SK-N-SH treated with all-trans-retinoic acid at 6 μM for 48 hours (cell line): ENCODE measurements at regions not wholly inside any gene's neighbourhood (a gene's known extent, or its start where the extent isn't known, plus 50 kb on each side); places are given as distances from the start of the nearest gene placed in this dataset.

Experiments used
- ATAC-seq: fragments of 200-7000 bp; cut with Tn5 transposase; 3 replicates; pipeline ENCODE4 v1.9.1; 2020; ENCODE audit warnings: mild to moderate bottlenecking, moderate library complexity
- ARNTL ChIP-seq: fragments of 450-650 bp; formaldehyde crosslinking; IDR thresholded peaks from 2 replicates; pipeline ENCODE4 v1.5.0; 2020; ENCODE audit warnings: low read depth, mild to moderate bottlenecking, moderate library complexity, borderline replicate concordance
- BACH2 ChIP-seq: fragments of 250-450 bp; sonication (Bioruptor Pico); IDR thresholded peaks from 2 replicates; pipeline ENCODE4 v1.9.0; 2021; ENCODE audit warnings: mild to moderate bottlenecking, borderline replicate concordance
- CREB5 ChIP-seq: fragments of 250-450 bp; sonication (Bioruptor Pico); IDR thresholded peaks from 2 replicates; pipeline ENCODE4 v1.5.1; 2020; ENCODE audit warnings: low read depth, mild to moderate bottlenecking, moderate library complexity
- CSDC2 ChIP-seq: fragments of 250-450 bp; sonication (Bioruptor Pico); IDR thresholded peaks from 2 replicates; pipeline ENCODE4 v1.5.0; 2020; ENCODE audit warnings: mild to moderate bottlenecking, moderate library complexity
- ESRRG ChIP-seq: fragments of 250-450 bp; sonication (Bioruptor Pico); IDR thresholded peaks from 2 replicates; pipeline ENCODE4 v1.6.1; 2021; ENCODE audit warnings: mild to moderate bottlenecking
- GLIS3 ChIP-seq: fragments of 250-450 bp; sonication (Bioruptor Pico); IDR thresholded peaks from 2 replicates; pipeline ENCODE4 v1.5.0; 2020; ENCODE audit warnings: mild to moderate bottlenecking, moderate library complexity
- ISL1 ChIP-seq: fragments of 250-450 bp; sonication (Bioruptor Pico); IDR thresholded peaks from 2 replicates; pipeline ENCODE4 v2.1.2; 2022; ENCODE audit warnings: mild to moderate bottlenecking, moderate library complexity
- POU6F1 ChIP-seq: fragments of 250-450 bp; sonication (Bioruptor Pico); IDR thresholded peaks from 2 replicates; pipeline ENCODE4 v1.8.0; 2021; ENCODE audit warnings: low read depth, mild to moderate bottlenecking, moderate library complexity, borderline replicate concordance
- PPARA ChIP-seq: fragments of 250-450 bp; sonication (Bioruptor Pico); IDR thresholded peaks from 2 replicates; pipeline ENCODE4 v1.5.0; 2020; ENCODE audit warnings: mild to moderate bottlenecking, borderline replicate concordance
- RARB ChIP-seq: fragments of 250-450 bp; sonication (Bioruptor Pico); IDR thresholded peaks from 2 replicates; pipeline ENCODE4 v1.8.0; 2021; ENCODE audit warnings: mild to moderate bottlenecking, moderate library complexity
- SNAI2 ChIP-seq: fragments of 250-450 bp; sonication (Bioruptor Pico); IDR thresholded peaks from 2 replicates; pipeline ENCODE4 v1.5.0; 2020; ENCODE audit warnings: mild to moderate bottlenecking, moderate library complexity
- TCF4 ChIP-seq: fragments of 250-450 bp; sonication (Bioruptor Pico); IDR thresholded peaks from 2 replicates; pipeline ENCODE4 v1.8.0; 2021; ENCODE audit warnings: mild to moderate bottlenecking, moderate library complexity, borderline replicate concordance
- TOX ChIP-seq: fragments of 250-450 bp; sonication (Bioruptor Pico); IDR thresholded peaks from 2 replicates; pipeline ENCODE4 v1.8.0; 2021; ENCODE audit warnings: mild to moderate bottlenecking, moderate library complexity, borderline replicate concordance
- TSHZ2 ChIP-seq: fragments of 250-450 bp; sonication (Bioruptor Pico); IDR thresholded peaks from 2 replicates; pipeline ENCODE4 v1.5.0; 2020; ENCODE audit warnings: mild to moderate bottlenecking, moderate library complexity
- ZC3H10 ChIP-seq: fragments of 250-450 bp; sonication (Bioruptor Pico); IDR thresholded peaks from 2 replicates; pipeline ENCODE4 v1.5.1; 2021; ENCODE audit warnings: mild to moderate bottlenecking, moderate library complexity
- ZFP30 ChIP-seq: fragments of 450-650 bp; formaldehyde crosslinking; IDR thresholded peaks from 2 replicates; pipeline ENCODE4 v1.5.0; 2022; ENCODE audit warnings: mild to moderate bottlenecking, moderate library complexity
- ZNF565 ChIP-seq: fragments of 450-650 bp; formaldehyde crosslinking; conservative IDR thresholded peaks from 2 replicates; pipeline ENCODE4 v1.5.0; 2020; ENCODE audit warnings: low read depth, mild to moderate bottlenecking, moderate library complexity
- ZNF8 ChIP-seq: fragments of 450-650 bp; formaldehyde crosslinking; IDR thresholded peaks from 2 replicates; pipeline ENCODE4 v1.5.0; 2020; ENCODE audit warnings: mild to moderate bottlenecking, moderate library complexity
- TF ChIP-seq, protein P1 (sequence below): fragments of 250-450 bp; sonication (Bioruptor Pico); IDR thresholded peaks from 2 replicates; pipeline ENCODE4 v1.5.1; 2021; ENCODE audit warnings: mild to moderate bottlenecking, moderate library complexity
- TF ChIP-seq, protein P2 (sequence below): fragments of 250-450 bp; sonication (Bioruptor Pico); IDR thresholded peaks from 2 replicates; pipeline ENCODE4 v1.8.0; 2020; ENCODE audit warnings: mild to moderate bottlenecking, moderate library complexity, borderline replicate concordance

DNA sequence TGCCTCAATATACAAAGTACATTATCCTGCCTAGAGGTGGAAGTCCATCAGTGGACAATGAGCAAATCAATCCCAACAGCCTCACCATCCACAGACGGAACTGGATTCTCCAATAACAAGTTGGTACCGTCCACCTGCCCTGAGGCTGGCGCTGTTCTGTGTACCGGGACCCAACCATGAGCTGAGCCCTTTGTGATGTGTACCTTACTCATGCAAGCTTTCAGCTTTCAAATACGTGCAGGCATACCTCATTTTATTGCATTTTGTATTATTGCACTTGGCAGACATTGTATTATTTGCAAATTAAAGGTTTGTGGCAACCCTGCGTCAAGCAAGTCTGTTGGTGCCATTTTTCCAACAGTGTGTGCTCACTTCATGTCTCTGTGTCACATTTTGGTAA is 476.0 kb upstream of the MKI67 start:
- no peak for TF ChIP-seq TSHZ2
- no peak for TF ChIP-seq ARNTL (CRISPR knock-in tag)
- TF ChIP-seq PPARA (CRISPR knock-in tag), result no peak
- no peak for TF ChIP-seq POU6F1
- no peak for TF ChIP-seq ESRRG
- no peak for TF ChIP-seq ZC3H10 (CRISPR knock-in tag)
- TF ChIP-seq ZNF565, result no peak
- TF ChIP-seq, protein P1, sequence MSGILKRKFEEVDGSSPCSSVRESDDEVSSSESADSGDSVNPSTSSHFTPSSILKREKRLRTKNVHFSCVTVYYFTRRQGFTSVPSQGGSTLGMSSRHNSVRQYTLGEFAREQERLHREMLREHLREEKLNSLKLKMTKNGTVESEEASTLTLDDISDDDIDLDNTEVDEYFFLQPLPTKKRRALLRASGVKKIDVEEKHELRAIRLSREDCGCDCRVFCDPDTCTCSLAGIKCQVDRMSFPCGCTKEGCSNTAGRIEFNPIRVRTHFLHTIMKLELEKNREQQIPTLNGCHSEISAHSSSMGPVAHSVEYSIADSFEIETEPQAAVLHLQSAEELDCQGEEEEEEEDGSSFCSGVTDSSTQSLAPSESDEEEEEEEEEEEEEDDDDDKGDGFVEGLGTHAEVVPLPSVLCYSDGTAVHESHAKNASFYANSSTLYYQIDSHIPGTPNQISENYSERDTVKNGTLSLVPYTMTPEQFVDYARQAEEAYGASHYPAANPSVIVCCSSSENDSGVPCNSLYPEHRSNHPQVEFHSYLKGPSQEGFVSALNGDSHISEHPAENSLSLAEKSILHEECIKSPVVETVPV (CRISPR knock-in tag), result no peak
- TF ChIP-seq SNAI2, result no peak
- TF ChIP-seq TCF4 (CRISPR knock-in tag), result no peak
- ATAC-seq, result no peak

GRCh38 chr10:128604025-128604424 is 477.8 kb upstream of the MKI67 start:
- ATAC-seq, result no peak
- no peak for TF ChIP-seq ZFP30 (CRISPR knock-in tag)
- TF ChIP-seq ZNF565, result no peak
- TF ChIP-seq TOX (CRISPR knock-in tag), result no peak
- TF ChIP-seq CSDC2, result no peak
- no peak for TF ChIP-seq RARB
- TF ChIP-seq GLIS3 (CRISPR knock-in tag), result no peak
- TF ChIP-seq ISL1 (CRISPR knock-in tag), result no peak
- TF ChIP-seq ESRRG, result no peak
- no peak for TF ChIP-seq ZNF8

GRCh38 chr10:128605180-128605579 is 479.0 kb upstream of the MKI67 start:
- TF ChIP-seq ISL1 (CRISPR knock-in tag) (no peak), ZNF8 (no peak), ZFP30 (CRISPR knock-in tag) (no peak), GLIS3 (CRISPR knock-in tag) (no peak), ZNF565 (no peak), BACH2 (CRISPR knock-in tag) (no peak), CREB5 (CRISPR knock-in tag) (no peak), ESRRG (no peak), POU6F1 (no peak)
- TF ChIP-seq, protein P2, sequence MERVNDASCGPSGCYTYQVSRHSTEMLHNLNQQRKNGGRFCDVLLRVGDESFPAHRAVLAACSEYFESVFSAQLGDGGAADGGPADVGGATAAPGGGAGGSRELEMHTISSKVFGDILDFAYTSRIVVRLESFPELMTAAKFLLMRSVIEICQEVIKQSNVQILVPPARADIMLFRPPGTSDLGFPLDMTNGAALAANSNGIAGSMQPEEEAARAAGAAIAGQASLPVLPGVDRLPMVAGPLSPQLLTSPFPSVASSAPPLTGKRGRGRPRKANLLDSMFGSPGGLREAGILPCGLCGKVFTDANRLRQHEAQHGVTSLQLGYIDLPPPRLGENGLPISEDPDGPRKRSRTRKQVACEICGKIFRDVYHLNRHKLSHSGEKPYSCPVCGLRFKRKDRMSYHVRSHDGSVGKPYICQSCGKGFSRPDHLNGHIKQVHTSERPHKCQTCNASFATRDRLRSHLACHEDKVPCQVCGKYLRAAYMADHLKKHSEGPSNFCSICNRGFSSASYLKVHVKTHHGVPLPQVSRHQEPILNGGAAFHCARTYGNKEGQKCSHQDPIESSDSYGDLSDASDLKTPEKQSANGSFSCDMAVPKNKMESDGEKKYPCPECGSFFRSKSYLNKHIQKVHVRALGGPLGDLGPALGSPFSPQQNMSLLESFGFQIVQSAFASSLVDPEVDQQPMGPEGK (CRISPR knock-in tag), result no peak
- ATAC-seq, result no peak
